A549 (cell line): ENCODE measurements at regions not wholly inside any gene's neighbourhood (a gene's known extent, or its start where the extent isn't known, plus 50 kb on each side); places are given as distances from the start of the nearest gene placed in this dataset.

ENCODE experiments used
- ATAC-seq, 2 experiments: fragments of 200-7000 bp in 1 of 2; fragments of >200 bp in 1 of 2; cut with Nextera tagmentation in 1 of 2; cut with Tn5 transposase in 1 of 2; 3 replicates each; pipeline versions ENCODE4 v1.8.0 to v1.9.1; 2018 to 2020; ENCODE audit warnings: mild to moderate bottlenecking in 1 of 2, moderate library complexity in 1 of 2
- CTCF ChIA-PET: fragments of 300-600 bp; sonication (Branson Sonifier 250); formaldehyde crosslinking; extraction: SDS; loops from one replicate; lab custom pipeline; 2021; ENCODE audit warnings: antibody characterized with exemption, inconsistent platforms; lab: Yijun Ruan, JAX
- POLR2A ChIA-PET: fragments of 350-600 bp; formaldehyde crosslinking; extraction: SDS; loops from one replicate; lab custom pipeline; 2021; ENCODE audit warnings: antibody characterized with exemption, inconsistent platforms; lab: Yijun Ruan, JAX
- DNase-seq, 2 experiments: peaks; one replicate each; pipeline versions ENCODE4 v3.0.0 to v3.0.0-alpha.2; 2011 to 2016; ENCODE audit warnings: low read depth in 1 of 2, low spot score in 1 of 2
- FAIRE-seq: peaks from 2 replicates; lab custom pipeline; 2011; peaks lifted over from hg19 to GRCh38; lab: Jason Lieb, UNC
- H3K27ac ChIP-seq, 2 experiments: fragments of >200 bp; sonication (Bioruptor Twin); formaldehyde crosslinking; 3 replicates each; pipeline ENCODE4 v1.5.1; 2016 to 2017
- H3K4me1 ChIP-seq: fragments of >200 bp; sonication (Bioruptor Twin); formaldehyde crosslinking; 3 replicates; pipeline ENCODE4 v1.6.1; 2016
- H3K4me2 ChIP-seq: fragments of >200 bp; sonication (Bioruptor Twin); formaldehyde crosslinking; 3 replicates; pipeline ENCODE4 v1.6.1; 2016
- H3K4me3 ChIP-seq: fragments of >200 bp; sonication (Bioruptor Twin); formaldehyde crosslinking; 3 replicates; pipeline ENCODE4 v1.5.1; 2016
- H3K9me3 ChIP-seq: fragments of >200 bp; sonication (Bioruptor Twin); formaldehyde crosslinking; 3 replicates; pipeline ENCODE4 v1.6.1; 2016
- CBX2 ChIP-seq: fragments of 200-600 bp; sonication (generic); IDR thresholded peaks from 2 replicates; pipeline ENCODE4 v1.6.1; 2016; ENCODE audit warnings: low read depth, mild to moderate bottlenecking, borderline replicate concordance
- CBX8 ChIP-seq: fragments of 200-600 bp; sonication (generic); IDR thresholded peaks from 2 replicates; pipeline ENCODE4 v1.6.1; 2016
- CHD2 ChIP-seq: fragments of 150-350 bp; IDR thresholded peaks from 2 replicates; pipeline ENCODE4 v1.6.1; 2014; ENCODE audit warnings: low read length; ENCODE audit not compliant: partially characterized antibody
- CHD4 ChIP-seq: fragments of 200-600 bp; sonication (generic); IDR thresholded peaks from 2 replicates; pipeline ENCODE4 v1.6.1; 2016; ENCODE audit warnings: antibody characterized with exemption, mild to moderate bottlenecking, borderline replicate concordance
- ESRRA ChIP-seq: fragments of 150-350 bp; IDR thresholded peaks from 2 replicates; pipeline ENCODE4 v1.6.1; 2014; ENCODE audit warnings: mild to moderate bottlenecking, low read length, borderline replicate concordance
- FOSL2 ChIP-seq, 2 experiments: fragments of 450-650 bp in 1 of 2; fragments of >200 bp in 1 of 2; sonication (Bioruptor Twin) in 1 of 2; formaldehyde crosslinking; IDR thresholded peaks; 2 replicates each; pipeline versions ENCODE4 v1.5.0 to v1.6.1; 2016 to 2020; ENCODE audit warnings: mild to moderate bottlenecking in 1 of 2, moderate library complexity in 1 of 2
- HEYL ChIP-seq: fragments of 250-450 bp; sonication (Bioruptor Pico); IDR thresholded peaks from 2 replicates; pipeline ENCODE4 v1.8.0; 2021; ENCODE audit warnings: mild to moderate bottlenecking, moderate library complexity
- HOXB5 ChIP-seq: fragments of 250-450 bp; sonication (Bioruptor Pico); IDR thresholded peaks from 2 replicates; pipeline ENCODE4 v1.5.0; 2020; ENCODE audit warnings: mild to moderate bottlenecking, moderate library complexity
- JUNB ChIP-seq: fragments of >200 bp; sonication (Bioruptor Twin); formaldehyde crosslinking; IDR thresholded peaks from 2 replicates; pipeline ENCODE4 v1.6.1; 2016
- KDM1A ChIP-seq: fragments of 200-600 bp; sonication (generic); IDR thresholded peaks from 2 replicates; pipeline ENCODE4 v1.6.1; 2016; ENCODE audit warnings: low read depth, mild to moderate bottlenecking
- MAFK ChIP-seq: fragments of 450-650 bp; IDR thresholded peaks from 2 replicates; pipeline ENCODE4 v1.6.1; 2014; ENCODE audit not compliant: partially characterized antibody
- MAZ ChIP-seq: fragments of 150-350 bp; IDR thresholded peaks from 2 replicates; pipeline ENCODE4 v1.6.1; 2014; ENCODE audit warnings: antibody characterized with exemption, low read depth, low read length, borderline replicate concordance
- NFE2L2 ChIP-seq: fragments of 150-350 bp; conservative IDR thresholded peaks from 2 replicates; pipeline ENCODE4 v1.6.1; 2014; ENCODE audit warnings: low read length
- NPAS2 ChIP-seq: fragments of 250-450 bp; sonication (Bioruptor Pico); IDR thresholded peaks from 2 replicates; pipeline ENCODE4 v1.8.0; 2022; ENCODE audit warnings: mild to moderate bottlenecking, moderate library complexity, borderline replicate concordance
- NR3C1 ChIP-seq: fragments of >200 bp; sonication (Bioruptor Twin); formaldehyde crosslinking; IDR thresholded peaks from 3 replicates; pipeline ENCODE4 v1.6.1; 2017
- PHF8 ChIP-seq: fragments of 200-600 bp; sonication (generic); IDR thresholded peaks from 2 replicates; pipeline ENCODE4 v1.6.1; 2016; ENCODE audit warnings: low read depth, mild to moderate bottlenecking, antibody characterized with exemption, moderate library complexity, borderline replicate concordance
- POLR2A ChIP-seq: IDR thresholded peaks from 2 replicates; pipeline ENCODE4 v1.6.1; 2012; ENCODE audit warnings: mild to moderate bottlenecking, low read length
- RAD21 ChIP-seq, 2 experiments: fragments of >200 bp in 1 of 2; sonication (Bioruptor Twin) in 1 of 2; formaldehyde crosslinking in 1 of 2; IDR thresholded peaks in 1 of 2; conservative IDR thresholded peaks in 1 of 2; 2 replicates in 1 of 2; 3 replicates in 1 of 2; pipeline ENCODE4 v1.6.1; 2012 to 2018; ENCODE audit warnings: inconsistent platforms in 1 of 2
- RARB ChIP-seq: fragments of 250-450 bp; sonication (Bioruptor Pico); IDR thresholded peaks from 2 replicates; pipeline ENCODE4 v1.8.0; 2021; ENCODE audit warnings: mild to moderate bottlenecking, moderate library complexity
- RCOR1 ChIP-seq: fragments of 150-350 bp; IDR thresholded peaks from 2 replicates; pipeline ENCODE4 v1.6.1; 2014; ENCODE audit warnings: antibody characterized with exemption, low read length, low read depth
- RNF2 ChIP-seq: fragments of 200-600 bp; sonication (generic); IDR thresholded peaks from 2 replicates; pipeline ENCODE4 v1.6.1; 2016; ENCODE audit warnings: low read depth, mild to moderate bottlenecking, antibody characterized with exemption, moderate library complexity, borderline replicate concordance
- SMC3 ChIP-seq: fragments of >200 bp; sonication (Bioruptor Twin); formaldehyde crosslinking; IDR thresholded peaks from 3 replicates; pipeline ENCODE4 v1.6.1; 2018; ENCODE audit warnings: inconsistent platforms
- SREBF2 ChIP-seq: fragments of 450-650 bp; IDR thresholded peaks from 2 replicates; pipeline ENCODE4 v1.6.1; 2014; ENCODE audit warnings: mild to moderate bottlenecking, moderate library complexity
- TFCP2L1 ChIP-seq: fragments of 250-450 bp; sonication (Bioruptor Pico); IDR thresholded peaks from 2 replicates; pipeline ENCODE4 v1.5.0; 2021; ENCODE audit warnings: mild to moderate bottlenecking
- TP53 ChIP-seq: fragments of 250-450 bp; sonication (Bioruptor Pico); IDR thresholded peaks from 2 replicates; pipeline ENCODE4 v1.5.0; 2021; ENCODE audit warnings: mild to moderate bottlenecking, moderate library complexity
- ZFP36 ChIP-seq: fragments of 450-650 bp; IDR thresholded peaks from 2 replicates; pipeline ENCODE4 v1.6.1; 2014; ENCODE audit warnings: borderline replicate concordance; ENCODE audit not compliant: partially characterized antibody
- ZNF302 ChIP-seq: fragments of 250-450 bp; sonication (Bioruptor Pico); IDR thresholded peaks from 2 replicates; pipeline ENCODE4 v1.9.0; 2021; ENCODE audit warnings: inconsistent platforms, mild to moderate bottlenecking, moderate library complexity
- WGBS: methylation state at CpG from one replicate; pipeline ENCODE4 v1.1.6; 2017; ENCODE audit errors: missing lambda C conversion rate; 5-methylcytosine and 5-hydroxymethylcytosine counted together
- TF ChIP-seq, protein P1 (sequence below): fragments of 450-650 bp; IDR thresholded peaks from 2 replicates; pipeline ENCODE4 v1.6.1; 2014; ENCODE audit warnings: antibody characterized with exemption
- TF ChIP-seq, protein P2 (sequence below): fragments of 250-450 bp; sonication (Bioruptor Pico); IDR thresholded peaks from 2 replicates; pipeline ENCODE4 v1.5.0; 2020; ENCODE audit warnings: low read depth, mild to moderate bottlenecking, moderate library complexity
- TF ChIP-seq, protein P3 (sequence below): IDR thresholded peaks from 2 replicates; pipeline ENCODE4 v1.6.1; 2012

DNA sequence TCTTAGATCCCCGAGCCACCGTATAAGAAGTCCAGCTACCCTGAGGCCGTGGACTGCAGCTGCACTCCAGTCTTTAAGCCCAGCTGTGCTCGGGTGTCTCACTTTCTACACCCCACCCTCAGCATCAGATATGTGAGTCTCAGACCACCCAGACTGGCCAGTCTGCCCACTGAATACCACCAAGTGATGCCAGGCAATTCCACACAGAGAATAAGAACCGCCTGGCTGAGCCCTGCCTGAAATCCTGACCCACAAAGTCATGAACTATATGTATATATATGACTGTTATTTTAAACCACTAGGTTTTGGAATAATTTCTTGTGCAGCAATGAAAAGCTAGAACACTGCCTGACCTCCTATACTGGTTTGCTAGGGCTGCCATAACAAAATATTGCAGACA is 106.7 kb downstream of the FOXF2 start:
- H3K9me3 ChIP-seq = 0 out of 3 replicates have a peak, but pooled peaks cover 8% of the 10 kb centered on the region
- POLR2A ChIA-PET = no interaction called here
- no peak overlapping the region for H3K4me2 ChIP-seq
- FAIRE-seq (no peak), DNase-seq (no peak), ATAC-seq (no peak)
- no peak overlapping the region for H3K4me3 ChIP-seq
- no peak for TF ChIP-seq ESRRA
- TF ChIP-seq FOSL2 (IDR thresholded peaks at IDR 0.05) = no peak
- no peak for TF ChIP-seq FOSL2 (CRISPR knock-in tag; IDR thresholded peaks at IDR 0.05)
- TF ChIP-seq, protein P1, sequence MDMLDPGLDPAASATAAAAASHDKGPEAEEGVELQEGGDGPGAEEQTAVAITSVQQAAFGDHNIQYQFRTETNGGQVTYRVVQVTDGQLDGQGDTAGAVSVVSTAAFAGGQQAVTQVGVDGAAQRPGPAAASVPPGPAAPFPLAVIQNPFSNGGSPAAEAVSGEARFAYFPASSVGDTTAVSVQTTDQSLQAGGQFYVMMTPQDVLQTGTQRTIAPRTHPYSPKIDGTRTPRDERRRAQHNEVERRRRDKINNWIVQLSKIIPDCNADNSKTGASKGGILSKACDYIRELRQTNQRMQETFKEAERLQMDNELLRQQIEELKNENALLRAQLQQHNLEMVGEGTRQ = no peak
- TF ChIP-seq NPAS2 (CRISPR knock-in tag) = no peak
- no peak for TF ChIP-seq RNF2
- TF ChIP-seq POLR2A = no peak
- TF ChIP-seq, protein P2, sequence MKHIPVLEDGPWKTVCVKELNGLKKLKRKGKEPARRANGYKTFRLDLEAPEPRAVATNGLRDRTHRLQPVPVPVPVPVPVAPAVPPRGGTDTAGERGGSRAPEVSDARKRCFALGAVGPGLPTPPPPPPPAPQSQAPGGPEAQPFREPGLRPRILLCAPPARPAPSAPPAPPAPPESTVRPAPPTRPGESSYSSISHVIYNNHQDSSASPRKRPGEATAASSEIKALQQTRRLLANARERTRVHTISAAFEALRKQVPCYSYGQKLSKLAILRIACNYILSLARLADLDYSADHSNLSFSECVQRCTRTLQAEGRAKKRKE = no peak
- no peak for TF ChIP-seq TP53 (CRISPR knock-in tag)
- no peak for TF ChIP-seq ZFP36
- TF ChIP-seq JUNB = no peak
- no peak for TF ChIP-seq HEYL (CRISPR knock-in tag)
- no peak for TF ChIP-seq NFE2L2
- TF ChIP-seq SREBF2 = no peak
- TF ChIP-seq TFCP2L1 (CRISPR knock-in tag) = no peak
- no peak for TF ChIP-seq RCOR1
- TF ChIP-seq MAZ = no peak
- TF ChIP-seq, protein P3, sequence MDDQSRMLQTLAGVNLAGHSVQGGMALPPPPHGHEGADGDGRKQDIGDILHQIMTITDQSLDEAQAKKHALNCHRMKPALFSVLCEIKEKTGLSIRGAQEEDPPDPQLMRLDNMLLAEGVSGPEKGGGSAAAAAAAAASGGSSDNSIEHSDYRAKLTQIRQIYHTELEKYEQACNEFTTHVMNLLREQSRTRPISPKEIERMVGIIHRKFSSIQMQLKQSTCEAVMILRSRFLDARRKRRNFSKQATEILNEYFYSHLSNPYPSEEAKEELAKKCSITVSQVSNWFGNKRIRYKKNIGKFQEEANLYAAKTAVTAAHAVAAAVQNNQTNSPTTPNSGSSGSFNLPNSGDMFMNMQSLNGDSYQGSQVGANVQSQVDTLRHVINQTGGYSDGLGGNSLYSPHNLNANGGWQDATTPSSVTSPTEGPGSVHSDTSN = no peak
- CTCF ChIA-PET = no interaction called here
- H3K4me1 ChIP-seq = no peaks in the 10 kb centered on the region
- no peak overlapping the region for H3K27ac ChIP-seq
- 54% methylated on average over 2 of the region's 5 CpGs for WGBS

DNA sequence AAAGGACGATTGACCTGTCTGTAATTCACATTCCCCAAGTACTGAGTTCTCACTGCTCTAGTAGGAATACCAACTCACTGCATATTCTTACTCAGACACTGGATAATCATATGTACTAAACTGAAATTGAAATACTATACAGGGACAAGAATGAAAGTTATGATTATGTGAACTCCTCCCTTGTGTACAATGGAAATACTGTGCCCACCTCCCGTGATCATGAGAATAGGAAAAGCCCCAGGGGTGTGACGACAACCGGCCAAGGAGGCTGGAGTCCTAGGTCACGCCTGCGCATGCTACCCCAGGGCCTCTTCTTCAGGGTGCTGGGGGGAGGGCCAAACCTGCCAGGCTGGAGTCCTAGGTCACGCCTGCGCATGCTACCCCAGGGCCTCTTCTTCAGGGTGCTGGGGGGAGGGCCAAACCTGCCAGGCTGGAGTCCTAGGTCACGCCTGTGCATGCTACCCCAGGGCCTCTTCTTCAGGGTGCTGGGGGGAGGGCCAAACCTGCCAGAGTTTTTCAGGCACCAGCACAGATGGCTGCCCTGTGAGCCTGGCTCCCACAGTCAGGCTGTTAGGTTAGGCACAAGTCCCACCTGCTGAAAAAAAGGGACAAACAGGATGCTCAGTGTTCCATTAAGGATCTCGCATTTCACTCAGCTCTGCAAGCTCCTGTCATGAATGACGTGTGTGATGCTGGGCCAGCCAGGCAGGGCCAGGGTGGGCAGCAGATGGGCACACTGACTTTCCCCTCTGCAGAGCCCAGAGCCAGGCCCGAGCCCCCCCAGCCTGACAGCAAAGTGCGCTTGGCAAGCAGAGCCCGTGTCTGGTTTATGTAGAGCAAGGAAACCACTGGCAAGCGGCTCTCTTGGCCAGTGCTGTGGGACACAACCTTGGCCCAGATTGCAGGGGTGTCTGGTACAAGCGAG is 107.7 kb downstream of the FOXF2 start:
- H3K27ac ChIP-seq = no peak overlapping the region
- no peak overlapping the region for H3K4me2 ChIP-seq
- FAIRE-seq (no peak), ATAC-seq (no peak), DNase-seq (no peak)
- H3K4me3 ChIP-seq = no peak overlapping the region
- CTCF ChIA-PET = interaction anchor here (1.0 to 1.3 kb wide), 2 partner anchors 15 to 58 kb away, joined by 3 read pairs; no protein-coding TSS in a partner anchor
- H3K4me1 ChIP-seq = no peaks in the 10 kb centered on the region
- POLR2A ChIA-PET = no interaction called here
- no peak for TF ChIP-seq CBX8
- no peak for TF ChIP-seq RAD21 (conservative IDR thresholded peaks at IDR 0.05 in 1 of 2, IDR thresholded peaks at IDR 0.05 in 1 of 2)
- no peak for TF ChIP-seq HEYL (CRISPR knock-in tag)
- no peak for TF ChIP-seq JUNB
- TF ChIP-seq HOXB5 (CRISPR knock-in tag) = no peak
- TF ChIP-seq RARB (CRISPR knock-in tag) = no peak
- no peak for TF ChIP-seq ZNF302 (CRISPR knock-in tag)
- TF ChIP-seq CBX2 = no peak
- no peak for TF ChIP-seq KDM1A
- no peak for TF ChIP-seq MAFK
- TF ChIP-seq NR3C1 = no peak
- TF ChIP-seq SMC3 = no peak
- TF ChIP-seq MAZ = no peak
- TF ChIP-seq PHF8 = no peak
- TF ChIP-seq CHD2 = no peak
- TF ChIP-seq CHD4 = no peak
- 72% methylated on average over 9 of the region's 16 CpGs for WGBS
- H3K9me3 ChIP-seq = 0 out of 3 replicates have a peak, but pooled peaks cover 8% of the 10 kb centered on the region
